A673 (cell line): ENCODE measurements at regions not wholly inside any gene's neighbourhood (a gene's known extent, or its start where the extent isn't known, plus 50 kb on each side); places are given as distances from the start of the nearest gene placed in this dataset.

Experiments used
- EZH2 ChIP-seq: fragments of 200-600 bp; sonication (generic); IDR thresholded peaks from 2 replicates; pipeline ENCODE4 v1.6.1; 2017; ENCODE audit warnings: borderline replicate concordance, low read depth, mild to moderate bottlenecking, mixed read lengths, antibody characterized with exemption, low read length; ENCODE audit not compliant: poor library complexity, severe bottlenecking
- TF ChIP-seq, protein P1 (sequence below): fragments of 300-800, 200-600 bp; sonication (generic); conservative IDR thresholded peaks from 2 replicates; pipeline ENCODE4 v1.5.1; 2017; ENCODE audit warnings: low read depth, mild to moderate bottlenecking, antibody characterized with exemption, low read length, moderate library complexity, mixed read lengths

DNA sequence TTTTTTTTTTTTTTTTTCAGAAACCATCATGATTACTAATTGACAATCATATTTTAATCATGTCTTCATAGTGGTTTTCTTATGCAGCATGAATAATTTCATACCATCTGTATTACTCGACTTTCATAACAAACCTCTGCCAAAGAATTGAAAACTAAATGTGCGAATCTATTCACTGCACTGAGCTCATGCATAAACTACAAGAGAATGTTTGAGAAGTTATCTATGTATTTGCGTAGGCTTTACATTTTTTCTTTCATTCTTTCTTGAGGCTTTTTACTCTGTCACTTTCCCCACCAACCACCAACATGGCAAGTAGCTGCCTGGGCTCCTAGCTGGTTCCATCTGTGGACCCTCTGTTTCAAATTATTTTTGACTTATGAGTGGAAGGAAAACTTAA, 1761.0 kb downstream of the STIM2 start:
- TF ChIP-seq, protein P1, sequence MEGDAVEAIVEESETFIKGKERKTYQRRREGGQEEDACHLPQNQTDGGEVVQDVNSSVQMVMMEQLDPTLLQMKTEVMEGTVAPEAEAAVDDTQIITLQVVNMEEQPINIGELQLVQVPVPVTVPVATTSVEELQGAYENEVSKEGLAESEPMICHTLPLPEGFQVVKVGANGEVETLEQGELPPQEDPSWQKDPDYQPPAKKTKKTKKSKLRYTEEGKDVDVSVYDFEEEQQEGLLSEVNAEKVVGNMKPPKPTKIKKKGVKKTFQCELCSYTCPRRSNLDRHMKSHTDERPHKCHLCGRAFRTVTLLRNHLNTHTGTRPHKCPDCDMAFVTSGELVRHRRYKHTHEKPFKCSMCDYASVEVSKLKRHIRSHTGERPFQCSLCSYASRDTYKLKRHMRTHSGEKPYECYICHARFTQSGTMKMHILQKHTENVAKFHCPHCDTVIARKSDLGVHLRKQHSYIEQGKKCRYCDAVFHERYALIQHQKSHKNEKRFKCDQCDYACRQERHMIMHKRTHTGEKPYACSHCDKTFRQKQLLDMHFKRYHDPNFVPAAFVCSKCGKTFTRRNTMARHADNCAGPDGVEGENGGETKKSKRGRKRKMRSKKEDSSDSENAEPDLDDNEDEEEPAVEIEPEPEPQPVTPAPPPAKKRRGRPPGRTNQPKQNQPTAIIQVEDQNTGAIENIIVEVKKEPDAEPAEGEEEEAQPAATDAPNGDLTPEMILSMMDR, result no peak
- TF ChIP-seq EZH2, result no peak
